A549 (cell line): ENCODE measurements at regions not wholly inside any gene's neighbourhood (a gene's known extent, or its start where the extent isn't known, plus 50 kb on each side); places are given as distances from the start of the nearest gene placed in this dataset.

Experiments
- KDM1A ChIP-seq: fragments of 200-600 bp; sonication (generic); IDR thresholded peaks from 2 replicates; pipeline ENCODE4 v1.6.1; 2016; ENCODE audit warnings: low read depth, mild to moderate bottlenecking
- MAFK ChIP-seq: fragments of 450-650 bp; IDR thresholded peaks from 2 replicates; pipeline ENCODE4 v1.6.1; 2014; ENCODE audit not compliant: partially characterized antibody
- NR3C1 ChIP-seq: fragments of >200 bp; sonication (Bioruptor Twin); formaldehyde crosslinking; IDR thresholded peaks from 3 replicates; pipeline ENCODE4 v1.6.1; 2017
- PHF8 ChIP-seq: fragments of 200-600 bp; sonication (generic); IDR thresholded peaks from 2 replicates; pipeline ENCODE4 v1.6.1; 2016; ENCODE audit warnings: low read depth, mild to moderate bottlenecking, antibody characterized with exemption, moderate library complexity, borderline replicate concordance
- RARB ChIP-seq: fragments of 250-450 bp; sonication (Bioruptor Pico); IDR thresholded peaks from 2 replicates; pipeline ENCODE4 v1.8.0; 2021; ENCODE audit warnings: mild to moderate bottlenecking, moderate library complexity
- SMC3 ChIP-seq: fragments of >200 bp; sonication (Bioruptor Twin); formaldehyde crosslinking; IDR thresholded peaks from 3 replicates; pipeline ENCODE4 v1.6.1; 2018; ENCODE audit warnings: inconsistent platforms
- TF ChIP-seq, protein P1 (sequence below): fragments of >200 bp; sonication (Bioruptor Twin); formaldehyde crosslinking; IDR thresholded peaks from 3 replicates; pipeline ENCODE4 v1.5.1; 2016

DNA sequence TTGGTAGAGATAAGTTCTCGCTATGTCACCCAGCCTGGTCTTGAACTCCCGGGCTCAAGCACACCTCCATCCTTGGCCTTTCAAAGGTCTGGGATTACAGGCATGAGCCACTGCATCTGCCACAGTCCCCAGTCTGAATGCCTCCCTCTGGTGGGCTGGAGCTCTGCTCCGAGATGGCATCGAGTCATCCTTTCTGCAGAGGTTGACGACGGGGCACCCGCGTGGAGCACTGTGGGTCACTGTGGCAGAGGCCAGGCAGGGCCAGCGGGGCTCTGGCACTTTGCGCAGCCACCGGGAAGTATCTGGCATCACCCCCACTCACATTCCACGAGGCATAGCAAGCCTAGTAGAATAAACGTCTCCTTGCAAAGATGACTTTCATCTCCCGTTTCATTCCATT, 163.3 kb upstream of the DIO3 start:
- TF ChIP-seq, protein P1, sequence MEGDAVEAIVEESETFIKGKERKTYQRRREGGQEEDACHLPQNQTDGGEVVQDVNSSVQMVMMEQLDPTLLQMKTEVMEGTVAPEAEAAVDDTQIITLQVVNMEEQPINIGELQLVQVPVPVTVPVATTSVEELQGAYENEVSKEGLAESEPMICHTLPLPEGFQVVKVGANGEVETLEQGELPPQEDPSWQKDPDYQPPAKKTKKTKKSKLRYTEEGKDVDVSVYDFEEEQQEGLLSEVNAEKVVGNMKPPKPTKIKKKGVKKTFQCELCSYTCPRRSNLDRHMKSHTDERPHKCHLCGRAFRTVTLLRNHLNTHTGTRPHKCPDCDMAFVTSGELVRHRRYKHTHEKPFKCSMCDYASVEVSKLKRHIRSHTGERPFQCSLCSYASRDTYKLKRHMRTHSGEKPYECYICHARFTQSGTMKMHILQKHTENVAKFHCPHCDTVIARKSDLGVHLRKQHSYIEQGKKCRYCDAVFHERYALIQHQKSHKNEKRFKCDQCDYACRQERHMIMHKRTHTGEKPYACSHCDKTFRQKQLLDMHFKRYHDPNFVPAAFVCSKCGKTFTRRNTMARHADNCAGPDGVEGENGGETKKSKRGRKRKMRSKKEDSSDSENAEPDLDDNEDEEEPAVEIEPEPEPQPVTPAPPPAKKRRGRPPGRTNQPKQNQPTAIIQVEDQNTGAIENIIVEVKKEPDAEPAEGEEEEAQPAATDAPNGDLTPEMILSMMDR: no peak
- TF ChIP-seq PHF8: no peak
- TF ChIP-seq MAFK: no peak
- TF ChIP-seq SMC3: no peak
- TF ChIP-seq KDM1A: no peak
- no peak for TF ChIP-seq RARB (CRISPR knock-in tag)
- no peak for TF ChIP-seq NR3C1
